Neural progenitor cell (in vitro differentiated cells): ENCODE measurements at regions not wholly inside any gene's neighbourhood (a gene's known extent, or its start where the extent isn't known, plus 50 kb on each side); places are given as distances from the start of the nearest gene placed in this dataset.

ENCODE experiments used
- EZH2 ChIP-seq: fragments of 200-600 bp; sonication (generic); IDR thresholded peaks from 2 replicates; pipeline ENCODE4 v1.6.1; 2017; ENCODE audit warnings: antibody characterized with exemption, mild to moderate bottlenecking, moderate library complexity
- EZH2phosphoT487 ChIP-seq: fragments of 200-600 bp; sonication (generic); IDR thresholded peaks from 2 replicates; pipeline ENCODE4 v1.6.1; 2017; ENCODE audit warnings: antibody characterized with exemption
- TF ChIP-seq, protein P1 (sequence below): fragments of 200-600 bp; sonication (generic); IDR thresholded peaks from 2 replicates; pipeline ENCODE4 v1.5.1; 2017; ENCODE audit warnings: antibody characterized with exemption, mild to moderate bottlenecking

DNA sequence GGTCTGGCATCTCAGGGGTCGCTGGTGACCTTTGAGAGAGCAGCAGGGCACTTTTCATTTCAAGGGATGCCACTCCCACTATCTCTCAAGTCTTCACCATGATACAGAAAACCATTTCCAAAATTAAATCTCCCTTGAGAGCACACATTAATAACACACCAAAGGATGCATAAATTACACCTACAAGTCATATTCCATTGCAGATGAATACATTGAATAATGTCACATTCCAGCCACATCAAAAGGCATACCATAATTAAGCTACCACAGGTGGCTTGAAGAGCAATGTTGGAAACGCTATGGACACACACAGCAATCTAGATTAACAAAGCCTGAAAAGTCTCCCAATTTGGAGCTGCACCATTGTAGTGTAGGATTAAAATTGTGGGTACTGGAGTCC, 353.3 kb upstream of the ZMIZ1 start:
- TF ChIP-seq, protein P1, sequence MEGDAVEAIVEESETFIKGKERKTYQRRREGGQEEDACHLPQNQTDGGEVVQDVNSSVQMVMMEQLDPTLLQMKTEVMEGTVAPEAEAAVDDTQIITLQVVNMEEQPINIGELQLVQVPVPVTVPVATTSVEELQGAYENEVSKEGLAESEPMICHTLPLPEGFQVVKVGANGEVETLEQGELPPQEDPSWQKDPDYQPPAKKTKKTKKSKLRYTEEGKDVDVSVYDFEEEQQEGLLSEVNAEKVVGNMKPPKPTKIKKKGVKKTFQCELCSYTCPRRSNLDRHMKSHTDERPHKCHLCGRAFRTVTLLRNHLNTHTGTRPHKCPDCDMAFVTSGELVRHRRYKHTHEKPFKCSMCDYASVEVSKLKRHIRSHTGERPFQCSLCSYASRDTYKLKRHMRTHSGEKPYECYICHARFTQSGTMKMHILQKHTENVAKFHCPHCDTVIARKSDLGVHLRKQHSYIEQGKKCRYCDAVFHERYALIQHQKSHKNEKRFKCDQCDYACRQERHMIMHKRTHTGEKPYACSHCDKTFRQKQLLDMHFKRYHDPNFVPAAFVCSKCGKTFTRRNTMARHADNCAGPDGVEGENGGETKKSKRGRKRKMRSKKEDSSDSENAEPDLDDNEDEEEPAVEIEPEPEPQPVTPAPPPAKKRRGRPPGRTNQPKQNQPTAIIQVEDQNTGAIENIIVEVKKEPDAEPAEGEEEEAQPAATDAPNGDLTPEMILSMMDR: no peak
- no peak for TF ChIP-seq EZH2
- no peak for TF ChIP-seq EZH2phosphoT487
